GM13977 (cell line): ENCODE measurements at regions not wholly inside any gene's neighbourhood (a gene's known extent, or its start where the extent isn't known, plus 50 kb on each side); places are given as distances from the start of the nearest gene placed in this dataset.

Source experiments
- DNase-seq: peaks from one replicate; pipeline ENCODE4 v3.0.0; 2012; ENCODE audit warnings: low spot score
- in situ Hi-C: fragments of 300-500 bp; cut with MboI; formaldehyde crosslinking; loops from one replicate; pipeline ENCODE4 v1.12.0; 2022; ENCODE audit warnings: low sequenced_read_pairs, low pct_unique_long_range_greater_than_20kb, mixed read lengths, inconsistent platforms; ENCODE audit not compliant: unreplicated experiment
- TF ChIP-seq, protein P1 (sequence below): IDR thresholded peaks from 2 replicates; pipeline ENCODE4 v1.5.1; 2012; ENCODE audit warnings: mild to moderate bottlenecking, control low read depth; ENCODE audit not compliant: insufficient read depth; ENCODE audit errors: extremely low read depth, missing control alignments

DNA sequence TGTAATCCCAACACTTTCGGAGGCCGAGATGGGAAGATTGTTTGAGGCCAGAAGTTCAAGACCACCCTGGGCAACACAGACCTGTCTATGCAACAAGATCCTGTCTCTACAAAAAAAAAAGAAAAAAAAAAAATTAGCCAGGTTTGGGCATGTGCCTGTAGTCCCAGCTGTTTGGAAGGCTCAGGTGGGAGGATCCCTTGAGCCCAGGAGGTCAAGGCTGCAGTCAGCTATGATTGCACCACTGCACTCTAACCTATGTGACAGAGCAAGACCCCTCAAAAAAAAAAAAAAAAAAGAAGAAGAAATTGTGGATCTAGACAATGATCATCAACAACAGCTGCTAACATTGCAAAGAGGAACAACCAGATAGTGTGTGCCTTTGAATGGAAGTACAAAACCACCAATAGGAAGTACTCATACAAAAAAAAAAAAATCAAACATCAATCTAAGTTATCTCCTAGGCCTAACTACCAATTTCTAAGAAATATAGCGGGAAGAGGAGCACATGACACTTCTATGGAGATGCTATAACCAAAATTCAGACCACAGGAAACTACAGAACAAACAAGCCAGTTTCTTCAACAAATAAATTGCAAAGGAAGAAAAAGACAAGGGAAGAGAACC is 258.7 kb downstream of the MRTFB start:
- TF ChIP-seq, protein P1, sequence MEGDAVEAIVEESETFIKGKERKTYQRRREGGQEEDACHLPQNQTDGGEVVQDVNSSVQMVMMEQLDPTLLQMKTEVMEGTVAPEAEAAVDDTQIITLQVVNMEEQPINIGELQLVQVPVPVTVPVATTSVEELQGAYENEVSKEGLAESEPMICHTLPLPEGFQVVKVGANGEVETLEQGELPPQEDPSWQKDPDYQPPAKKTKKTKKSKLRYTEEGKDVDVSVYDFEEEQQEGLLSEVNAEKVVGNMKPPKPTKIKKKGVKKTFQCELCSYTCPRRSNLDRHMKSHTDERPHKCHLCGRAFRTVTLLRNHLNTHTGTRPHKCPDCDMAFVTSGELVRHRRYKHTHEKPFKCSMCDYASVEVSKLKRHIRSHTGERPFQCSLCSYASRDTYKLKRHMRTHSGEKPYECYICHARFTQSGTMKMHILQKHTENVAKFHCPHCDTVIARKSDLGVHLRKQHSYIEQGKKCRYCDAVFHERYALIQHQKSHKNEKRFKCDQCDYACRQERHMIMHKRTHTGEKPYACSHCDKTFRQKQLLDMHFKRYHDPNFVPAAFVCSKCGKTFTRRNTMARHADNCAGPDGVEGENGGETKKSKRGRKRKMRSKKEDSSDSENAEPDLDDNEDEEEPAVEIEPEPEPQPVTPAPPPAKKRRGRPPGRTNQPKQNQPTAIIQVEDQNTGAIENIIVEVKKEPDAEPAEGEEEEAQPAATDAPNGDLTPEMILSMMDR = no peak
- in situ Hi-C loops = no loop called here

DNA sequence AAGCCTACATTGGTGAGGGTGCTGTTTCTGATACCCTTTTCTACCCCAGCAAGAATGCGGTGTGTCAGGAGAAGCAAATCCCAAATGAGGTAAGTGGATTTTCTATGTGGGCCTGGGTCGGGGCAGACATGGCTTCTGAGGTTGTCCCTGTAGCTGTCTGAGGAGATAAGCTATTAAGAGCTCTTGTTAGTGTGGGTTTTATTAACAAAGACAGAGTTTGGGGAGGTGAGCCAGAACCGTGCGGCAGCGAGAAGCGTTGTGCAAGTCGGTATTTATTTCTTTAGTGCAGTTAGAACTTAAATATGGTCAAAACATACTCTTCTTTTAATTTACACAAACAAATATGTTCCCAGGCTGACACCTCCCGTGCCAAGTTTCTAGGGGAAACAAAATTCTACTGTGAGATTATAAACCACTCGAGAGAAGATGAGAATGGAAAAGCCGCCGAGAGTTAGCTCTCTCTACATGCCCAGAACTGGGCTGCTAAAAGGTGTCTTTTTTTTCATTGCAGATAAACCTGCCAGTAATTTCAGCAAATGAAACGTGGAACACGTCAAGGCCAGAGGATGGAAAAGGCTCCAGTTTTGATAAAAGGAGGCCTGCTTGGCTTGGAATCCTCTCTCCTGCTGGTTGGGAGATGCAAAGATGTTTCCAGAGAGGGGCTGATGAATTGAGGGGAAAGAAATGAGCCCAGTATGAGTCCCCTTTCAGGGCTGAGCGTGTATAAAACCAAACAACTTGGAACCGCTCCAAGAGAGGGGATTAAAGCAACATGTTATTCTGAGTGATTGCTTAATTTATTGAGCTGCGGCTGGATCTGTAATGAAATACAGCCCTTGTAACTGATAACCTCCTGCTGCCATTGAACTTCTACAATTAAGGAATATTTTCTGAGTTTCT is 254.6 kb downstream of the MRTFB start:
- no peak for DNase-seq
- TF ChIP-seq, protein P1 = no peak
- in situ Hi-C loops = no loop called here

More for the DNA sequence above, 258.7 kb downstream of the MRTFB start:
- DNase-seq = no peak

DNA sequence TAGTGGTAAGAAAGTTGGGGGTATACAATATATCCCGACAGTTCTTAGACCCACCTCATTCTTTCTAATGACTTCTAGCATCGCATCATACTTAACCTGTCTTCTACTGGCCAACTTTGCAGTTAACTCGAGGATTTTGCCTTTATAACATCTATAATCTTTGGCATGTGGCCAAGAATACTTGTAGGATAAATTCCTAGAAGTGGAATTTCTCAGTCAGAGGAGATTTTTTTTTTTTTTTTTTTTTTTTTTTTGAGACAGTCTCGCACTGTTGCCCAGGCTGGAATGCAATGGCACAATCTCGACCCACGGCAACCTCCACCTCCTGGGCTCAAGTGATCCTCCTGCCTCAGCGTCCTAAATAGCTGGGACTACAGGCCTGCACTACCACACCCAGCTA is 253.5 kb downstream of the MRTFB start:
- no peak for DNase-seq
- TF ChIP-seq, protein P1 = no peak
- in situ Hi-C loops = no loop called here

DNA sequence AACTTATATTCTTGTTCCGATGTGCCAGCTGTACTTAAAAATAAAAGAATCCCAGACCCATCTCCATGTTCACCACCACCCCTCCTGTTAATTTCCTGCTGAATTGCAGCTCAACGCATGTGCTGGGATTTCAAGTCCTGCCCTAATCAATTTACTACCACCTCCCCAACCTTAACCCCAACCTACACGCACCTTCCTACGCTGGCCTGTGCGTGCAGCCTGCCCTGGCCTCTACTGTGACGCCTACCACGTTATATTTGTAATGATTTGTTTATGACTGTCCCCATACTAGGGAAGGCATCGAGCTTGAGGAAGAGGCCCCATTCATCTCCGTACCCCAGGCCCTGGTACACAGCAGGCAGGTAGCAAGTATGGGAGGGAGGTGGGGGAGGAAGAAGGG is 251.1 kb downstream of the MRTFB start:
- DNase-seq = no peak
- in situ Hi-C loops = no loop called here
- TF ChIP-seq, protein P1 = no peak

DNA sequence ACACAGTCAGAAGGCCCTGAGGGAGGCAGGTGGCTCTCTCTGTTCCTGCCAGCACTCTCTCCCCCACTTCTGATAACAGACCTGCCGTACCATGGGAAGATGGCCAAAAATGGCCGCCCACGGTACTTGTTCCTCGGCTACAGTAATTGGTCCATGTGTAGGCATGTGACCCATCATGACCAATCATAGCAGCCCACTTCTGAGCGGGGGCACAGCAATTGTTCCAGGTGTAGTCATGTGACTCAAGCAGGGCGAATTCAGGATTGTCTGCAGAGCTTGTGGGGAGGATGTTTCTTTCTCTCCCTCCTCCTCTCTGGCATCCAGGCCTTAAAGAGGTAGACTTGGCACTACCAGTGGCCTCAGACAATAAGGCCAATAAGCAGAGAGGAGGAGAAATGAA is 250.4 kb downstream of the MRTFB start:
- TF ChIP-seq, protein P1 = no peak
- in situ Hi-C loops = no loop called here
- DNase-seq = no peak

DNA sequence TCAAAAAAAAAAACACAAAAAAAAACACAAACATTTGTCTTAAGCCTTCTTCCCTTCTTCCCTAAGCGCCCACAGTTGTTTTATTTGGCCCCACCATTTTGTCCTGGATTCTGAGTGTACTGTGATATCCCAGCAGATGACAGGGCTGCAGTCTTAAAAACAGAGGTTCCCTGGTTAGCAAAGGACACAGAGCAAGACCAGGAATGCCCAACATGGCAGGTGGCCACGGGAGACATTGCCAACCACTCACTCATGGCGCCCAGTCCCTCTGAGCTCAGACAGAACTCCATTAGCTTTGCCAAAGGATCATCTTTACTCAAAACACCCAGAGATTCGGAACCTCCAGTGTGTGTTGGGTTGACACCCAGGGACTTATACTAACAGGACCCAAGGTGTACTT is 249.3 kb downstream of the MRTFB start:
- no peak for DNase-seq
- in situ Hi-C loops = no loop called here
- TF ChIP-seq, protein P1 = no peak
